T-cell (primary cell): ENCODE measurements at regions not wholly inside any gene's neighbourhood (a gene's known extent, or its start where the extent isn't known, plus 50 kb on each side); places are given as distances from the start of the nearest gene placed in this dataset.

Source experiments
- ATAC-seq, 4 experiments: fragments of 200-7000 bp in 3 of 4; fragments of 150-1000 bp in 1 of 4; cut with Tn5 transposase; replicated peaks in 1 of 4; 1 replicate in 3 of 4; 2 replicates in 1 of 4; pipeline ENCODE4 v1.10.0; 2021; ENCODE audit warnings: moderate library complexity in 3 of 4, mild to moderate bottlenecking in 2 of 4, moderate number of reproducible peaks in 1 of 4
- CTCF ChIA-PET, 2 donors: fragments of 300-600 bp; sonication (Branson Sonifier 250); formaldehyde crosslinking; loops; one replicate each; lab custom pipeline; 2022; ENCODE audit warnings: antibody characterized with exemption in 2 of 2; lab: Charles Lee
- POLR2A ChIA-PET, 2 donors: fragments of 300-600 bp; sonication (Branson Sonifier 250); formaldehyde crosslinking; loops; one replicate each; lab custom pipeline; 2022; ENCODE audit warnings: antibody characterized with exemption in 2 of 2; lab: Charles Lee
- DNase-seq, 35 experiments: peaks; one replicate each; pipeline versions ENCODE4 v3.0.0 to v3.0.0-alpha.2; 2013 to 2023
- H3K27ac ChIP-seq: one replicate; pipeline ENCODE4 v1.5.1; 2013; ENCODE audit warnings: low read length
- H3K27me3 ChIP-seq, 2 experiments: replicated peaks in 1 of 2; 1 replicate in 1 of 2; 2 replicates in 1 of 2; pipeline versions ENCODE4 v1.6.1 to v1.7.0; 2013; ENCODE audit warnings: low read length in 1 of 2, mixed read lengths in 1 of 2; ENCODE audit not compliant: control insufficient read depth in 2 of 2, insufficient read depth in 2 of 2; ENCODE audit errors: extremely low read depth in 1 of 2
- H3K36me3 ChIP-seq, 2 donors: 1 replicate in 1 of 2; 2 replicates in 1 of 2; pipeline versions ENCODE4 v1.6.1 to v1.7.0; 2013; ENCODE audit warnings: low read length in 1 of 2; ENCODE audit not compliant: control insufficient read depth in 2 of 2, insufficient read depth in 1 of 2; ENCODE audit errors: extremely low read depth in 1 of 2
- H3K4me1 ChIP-seq, 2 experiments: 1 replicate in 1 of 2; 2 replicates in 1 of 2; pipeline versions ENCODE4 v1.6.1 to v1.7.0; 2013; ENCODE audit warnings: low read length in 2 of 2, mixed read lengths in 1 of 2; ENCODE audit not compliant: insufficient read depth in 2 of 2, control insufficient read depth in 1 of 2; ENCODE audit errors: extremely low read depth in 1 of 2
- H3K4me3 ChIP-seq, 2 donors: 1 replicate in 1 of 2; 2 replicates in 1 of 2; pipeline versions ENCODE4 v1.5.1 to v1.7.0; 2013; ENCODE audit warnings: mild to moderate bottlenecking in 2 of 2, low read length in 1 of 2, moderate library complexity in 1 of 2; ENCODE audit not compliant: control insufficient read depth in 1 of 2; ENCODE audit errors: extremely low read depth in 1 of 2
- H3K9me3 ChIP-seq: 2 replicates; pipeline ENCODE4 v1.7.0; 2013
- H3K27ac Mint-ChIP-seq, 2 donors: one replicate each; pipeline ENCODE4 v1.8.0; 2020 to 2021; ENCODE audit warnings: mild to moderate bottlenecking in 2 of 2, mixed read lengths in 2 of 2
- H3K27me3 Mint-ChIP-seq, 2 donors: one replicate each; pipeline ENCODE4 v1.8.0; 2021 to 2022; ENCODE audit warnings: mixed read lengths in 2 of 2
- H3K36me3 Mint-ChIP-seq: one replicate; pipeline ENCODE4 v1.8.0; 2021; ENCODE audit warnings: mixed read lengths
- H3K4me1 Mint-ChIP-seq, 3 donors: one replicate each; pipeline ENCODE4 v1.8.0; 2020 to 2022; ENCODE audit warnings: mixed read lengths in 3 of 3, mild to moderate bottlenecking in 1 of 3
- H3K4me3 Mint-ChIP-seq, 3 donors: one replicate each; pipeline ENCODE4 v1.8.0; 2020 to 2022; ENCODE audit warnings: mild to moderate bottlenecking in 3 of 3, mixed read lengths in 3 of 3, moderate library complexity in 3 of 3
- H3K9me3 Mint-ChIP-seq, 3 donors: one replicate each; pipeline ENCODE4 v1.8.0; 2020 to 2022; ENCODE audit warnings: mixed read lengths in 3 of 3
- WGBS: methylation state at CpG from one replicate; pipeline ENCODE4 v1.1.5; 2013; ENCODE audit warnings: missing lambda C conversion rate; ENCODE audit not compliant: insufficient coverage; 5-methylcytosine and 5-hydroxymethylcytosine counted together

DNA sequence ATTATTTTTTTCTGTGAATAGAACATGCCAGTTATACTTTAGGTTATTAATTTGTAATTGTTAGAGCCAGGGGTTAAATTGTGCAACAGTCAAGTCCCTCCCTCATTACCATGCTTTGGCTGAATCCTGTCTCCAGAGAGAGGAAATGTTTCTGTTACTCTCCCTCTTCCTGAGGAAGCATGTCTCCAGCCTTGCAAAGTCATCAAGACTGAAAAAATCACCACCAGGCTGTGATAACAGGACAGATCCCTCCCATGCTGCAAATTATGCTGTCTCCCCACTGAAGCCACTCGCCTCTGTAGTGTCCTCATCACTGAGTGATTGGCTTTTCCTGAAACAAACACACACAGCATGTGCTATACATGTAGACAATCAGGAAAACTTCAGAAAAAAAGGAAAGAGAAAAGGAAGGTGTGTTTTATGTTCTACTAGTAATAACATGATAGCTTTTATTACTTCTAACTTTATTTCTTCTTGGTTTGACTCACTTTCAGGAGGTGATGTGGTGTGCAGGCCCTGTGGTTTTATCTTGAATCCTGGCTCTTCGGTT is 290.0 kb upstream of the JAG1 start:
- Histone ChIP-seq H3K9me3 (no peaks in the 10 kb centered on the region), H3K27ac (no peak overlapping the region), H3K36me3 (no peaks in the 10 kb centered on the region), H3K4me1 (no peaks in the 10 kb centered on the region), H3K27me3 (no peaks in the 10 kb centered on the region), H3K4me3 (no peak overlapping the region)
- Mint-ChIP-seq H3K9me3 (peaks cover 0 to 12% (median 3%) of the 10 kb centered on the region in 3 donors), H3K4me1 (no peaks in the 10 kb centered on the region), H3K27me3 (no peaks in the 10 kb centered on the region), H3K36me3 (no peaks in the 10 kb centered on the region), H3K27ac (no peak overlapping the region), H3K4me3 (no peak overlapping the region)
- POLR2A ChIA-PET = no interaction called here
- DNase-seq (no peak), ATAC-seq (no peak)
- no CpG with 5 or more reads among the region's 2 CpGs for WGBS
- CTCF ChIA-PET = no interaction called here

- Histone ChIP-seq H3K9me3 (no peaks in the 10 kb centered on the region), H3K27me3 (no peaks in the 10 kb centered on the region), H3K4me1 (no peaks in the 10 kb centered on the region), H3K27ac (no peak overlapping the region), H3K36me3 (no peaks in the 10 kb centered on the region), H3K4me3 (no peak overlapping the region)
- no peaks in the 10 kb centered on the region for H3K27me3 Mint-ChIP-seq
- no peaks in the 10 kb centered on the region for H3K36me3 Mint-ChIP-seq
- CTCF ChIA-PET = interaction anchor here in 1 of 2 donors (0.6 kb wide), 1 partner anchor 1053 kb away, joined by 4 read pairs; no protein-coding TSS in a partner anchor
- no peak for ATAC-seq
- WGBS = 80% methylated on average over 1 of the region's 4 CpGs
- POLR2A ChIA-PET = no interaction called here
- no peak overlapping the region for H3K4me3 Mint-ChIP-seq
- H3K9me3 Mint-ChIP-seq = peaks cover 0 to 4% (median 3%) of the 10 kb centered on the region in 3 donors
- no peak overlapping the region for H3K27ac Mint-ChIP-seq
- DNase-seq = no peak
- no peaks in the 10 kb centered on the region for H3K4me1 Mint-ChIP-seq
Measured at GRCh38 chr20:10965936-10966470, 292.2 kb upstream of the JAG1 start.

GRCh38 chr20:10970109-10970508 is 296.3 kb upstream of the JAG1 start:
- no peak overlapping the region for H3K27ac Mint-ChIP-seq
- H3K36me3 ChIP-seq = no peaks in the 10 kb centered on the region
- peaks cover 0 to 5% (median 4%) of the 10 kb centered on the region in 3 donors for H3K9me3 Mint-ChIP-seq
- H3K4me3 Mint-ChIP-seq = no peak overlapping the region
- H3K27me3 Mint-ChIP-seq = no peaks in the 10 kb centered on the region
- H3K27ac ChIP-seq = no peak overlapping the region
- no peaks in the 10 kb centered on the region for H3K36me3 Mint-ChIP-seq
- ChIA-PET POLR2A (interaction anchor here in 1 of 2 donors (0.8 kb wide), 1 partner anchor 402 kb away, joined by 10 read pairs; no protein-coding TSS in a partner anchor), CTCF (no interaction called here)
- WGBS = no CpG with 5 or more reads among the region's 1 CpG
- H3K4me3 ChIP-seq = no peak overlapping the region
- no peaks in the 10 kb centered on the region for H3K4me1 ChIP-seq
- H3K4me1 Mint-ChIP-seq = no peaks in the 10 kb centered on the region
- ATAC-seq (no peak), DNase-seq (no peak)
- no peaks in the 10 kb centered on the region for H3K9me3 ChIP-seq
- H3K27me3 ChIP-seq = peaks cover 0 to 3% of the 10 kb centered on the region in 2 experiments

DNA sequence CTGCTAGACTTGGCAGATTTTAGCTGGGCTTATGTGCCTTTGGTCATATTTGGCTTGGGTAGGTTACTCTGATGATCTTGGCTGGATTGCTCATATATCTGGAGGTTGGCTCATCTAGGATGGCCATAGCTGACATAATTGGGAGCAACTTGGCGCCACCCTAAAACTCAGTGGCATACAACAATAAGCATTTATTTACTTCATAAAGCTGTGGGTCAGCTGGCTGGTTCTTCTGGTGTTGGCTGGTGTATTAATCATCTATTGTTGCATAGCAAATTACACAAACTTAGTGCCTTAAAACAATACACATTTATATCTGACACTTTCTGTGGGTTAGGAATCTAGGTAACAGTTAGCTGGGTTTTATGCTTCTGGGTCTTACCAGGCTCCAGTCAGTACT is 297.3 kb upstream of the JAG1 start:
- ATAC-seq = no peak
- Histone ChIP-seq H3K9me3 (no peaks in the 10 kb centered on the region), H3K27me3 (peaks cover 0 to 3% of the 10 kb centered on the region in 2 experiments), H3K27ac (no peak overlapping the region), H3K4me3 (no peak overlapping the region), H3K4me1 (no peaks in the 10 kb centered on the region), H3K36me3 (no peaks in the 10 kb centered on the region)
- Mint-ChIP-seq H3K27me3 (no peaks in the 10 kb centered on the region), H3K27ac (no peak overlapping the region), H3K36me3 (no peaks in the 10 kb centered on the region), H3K4me1 (no peaks in the 10 kb centered on the region), H3K4me3 (no peak overlapping the region), H3K9me3 (peaks cover 0 to 4% (median 3%) of the 10 kb centered on the region in 3 donors)
- WGBS = no CpG with 5 or more reads among the region's 1 CpG
- ChIA-PET CTCF (no interaction called here), POLR2A (no interaction called here)
- no peak for DNase-seq

- no peak overlapping the region for H3K27ac Mint-ChIP-seq
- H3K36me3 Mint-ChIP-seq = no peaks in the 10 kb centered on the region
- POLR2A ChIA-PET = no interaction called here
- no peaks in the 10 kb centered on the region for H3K9me3 ChIP-seq
- no peak overlapping the region for H3K4me3 Mint-ChIP-seq
- no peaks in the 10 kb centered on the region for H3K4me1 ChIP-seq
- no peak overlapping the region for H3K27ac ChIP-seq
- H3K9me3 Mint-ChIP-seq = peaks cover 0 to 4% (median 3%) of the 10 kb centered on the region in 3 donors
- no peak overlapping the region for H3K4me3 ChIP-seq
- H3K36me3 ChIP-seq = no peaks in the 10 kb centered on the region
- CTCF ChIA-PET = no interaction called here
- ATAC-seq (no peak), DNase-seq (no peak)
- no peaks in the 10 kb centered on the region for H3K27me3 Mint-ChIP-seq
- WGBS = 49% methylated on average over 3 of the region's 4 CpGs
- peaks cover 0 to 3% of the 10 kb centered on the region in 2 experiments for H3K27me3 ChIP-seq
- no peaks in the 10 kb centered on the region for H3K4me1 Mint-ChIP-seq
Measured at GRCh38 chr20:10972219-10972860, 298.5 kb upstream of the JAG1 start.

DNA sequence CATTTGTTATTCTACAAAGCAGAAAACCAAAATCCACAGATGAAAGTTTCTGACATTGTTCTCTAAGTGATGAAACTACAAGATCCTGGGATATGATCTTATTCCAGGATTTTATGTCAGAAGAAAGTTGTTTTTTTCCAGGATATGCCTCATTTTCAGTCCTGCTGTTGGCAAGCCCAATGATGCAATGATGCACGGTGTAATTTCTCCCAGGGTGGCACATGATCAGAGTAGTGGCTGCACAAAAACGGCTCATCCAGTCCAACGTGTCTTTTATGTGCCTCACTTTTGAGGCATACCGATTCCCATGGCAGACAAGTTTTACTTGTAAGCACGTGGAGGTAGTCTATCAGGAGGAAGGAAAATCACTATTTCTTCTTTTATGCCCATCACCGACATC is 302.3 kb upstream of the JAG1 start:
- H3K27ac Mint-ChIP-seq = no peak overlapping the region
- Histone ChIP-seq H3K4me1 (no peaks in the 10 kb centered on the region), H3K4me3 (no peak overlapping the region), H3K27ac (no peak overlapping the region), H3K27me3 (peaks cover 0 to 3% of the 10 kb centered on the region in 2 experiments), H3K9me3 (no peaks in the 10 kb centered on the region), H3K36me3 (no peaks in the 10 kb centered on the region)
- no peaks in the 10 kb centered on the region for H3K36me3 Mint-ChIP-seq
- 43% methylated on average over 2 of the region's 6 CpGs for WGBS
- H3K4me1 Mint-ChIP-seq = no peaks in the 10 kb centered on the region
- H3K27me3 Mint-ChIP-seq = no peaks in the 10 kb centered on the region
- ATAC-seq = no peak
- ChIA-PET POLR2A (no interaction called here), CTCF (no interaction called here)
- H3K4me3 Mint-ChIP-seq = no peak overlapping the region
- no peak for DNase-seq
- peaks cover 0 to 4% (median 3%) of the 10 kb centered on the region in 3 donors for H3K9me3 Mint-ChIP-seq
